ENCODE measurements at regions not wholly inside any gene's neighbourhood (a gene's known extent, or its start where the extent isn't known, plus 50 kb on each side); places are given as distances from the start of the nearest gene placed in this dataset.

- DNase-seq (ENCODE audit: low read depth), result no peak
- TF ChIP-seq CTCF (IDR thresholded peaks at IDR 0.05; ENCODE audit: low read depth, low read length) (no peak), MAX (IDR thresholded peaks at IDR 0.05; ENCODE audit: low read depth, low read length) (no peak), POLR2A (IDR thresholded peaks at IDR 0.05; ENCODE audit: extremely low read depth, insufficient read length) (no peak), MYC (IDR thresholded peaks at IDR 0.05; ENCODE audit: low read depth, low read length) (no peak)
These were observed 81.3 kb upstream of the SETBP1 start for GRCh38 chr18:44599412-44599811.

GRCh38 chr18:44601447-44601846, 79.2 kb upstream of the SETBP1 start:
- TF ChIP-seq MAX (IDR thresholded peaks at IDR 0.05; ENCODE audit: low read depth, low read length), result no peak
- no peak for TF ChIP-seq MYC (IDR thresholded peaks at IDR 0.05; ENCODE audit: low read depth, low read length)
- TF ChIP-seq POLR2A (IDR thresholded peaks at IDR 0.05; ENCODE audit: extremely low read depth, insufficient read length), result no peak
- TF ChIP-seq CTCF (IDR thresholded peaks at IDR 0.05; ENCODE audit: low read depth, low read length), result no peak
- no peak for DNase-seq (ENCODE audit: low read depth)
- H3K4me3 ChIP-seq (ENCODE audit: low read depth, low read length), result no peak overlapping the region

More at GRCh38 chr18:44599412-44599811, 81.3 kb upstream of the SETBP1 start:
- H3K4me3 ChIP-seq (ENCODE audit: low read depth, low read length), result no peak overlapping the region

- DNase-seq (ENCODE audit: low read depth), result no peak
- H3K4me3 ChIP-seq (ENCODE audit: low read depth, low read length), result no peak overlapping the region
- TF ChIP-seq MYC (IDR thresholded peaks at IDR 0.05; ENCODE audit: low read depth, low read length) (no peak), MAX (IDR thresholded peaks at IDR 0.05; ENCODE audit: low read depth, low read length) (no peak), POLR2A (IDR thresholded peaks at IDR 0.05; ENCODE audit: extremely low read depth, insufficient read length) (no peak), CTCF (IDR thresholded peaks at IDR 0.05; ENCODE audit: low read depth, low read length) (no peak)
These were observed 78.3 kb upstream of the SETBP1 start for GRCh38 chr18:44602380-44602779.

- TF ChIP-seq MAX (IDR thresholded peaks at IDR 0.05; ENCODE audit: low read depth, low read length) (no peak), CTCF (IDR thresholded peaks at IDR 0.05; ENCODE audit: low read depth, low read length) (no peak), MYC (IDR thresholded peaks at IDR 0.05; ENCODE audit: low read depth, low read length) (no peak), POLR2A (IDR thresholded peaks at IDR 0.05; ENCODE audit: extremely low read depth, insufficient read length) (no peak)
These were observed 77.8 kb upstream of the SETBP1 start for GRCh38 chr18:44602845-44603244.

DNA sequence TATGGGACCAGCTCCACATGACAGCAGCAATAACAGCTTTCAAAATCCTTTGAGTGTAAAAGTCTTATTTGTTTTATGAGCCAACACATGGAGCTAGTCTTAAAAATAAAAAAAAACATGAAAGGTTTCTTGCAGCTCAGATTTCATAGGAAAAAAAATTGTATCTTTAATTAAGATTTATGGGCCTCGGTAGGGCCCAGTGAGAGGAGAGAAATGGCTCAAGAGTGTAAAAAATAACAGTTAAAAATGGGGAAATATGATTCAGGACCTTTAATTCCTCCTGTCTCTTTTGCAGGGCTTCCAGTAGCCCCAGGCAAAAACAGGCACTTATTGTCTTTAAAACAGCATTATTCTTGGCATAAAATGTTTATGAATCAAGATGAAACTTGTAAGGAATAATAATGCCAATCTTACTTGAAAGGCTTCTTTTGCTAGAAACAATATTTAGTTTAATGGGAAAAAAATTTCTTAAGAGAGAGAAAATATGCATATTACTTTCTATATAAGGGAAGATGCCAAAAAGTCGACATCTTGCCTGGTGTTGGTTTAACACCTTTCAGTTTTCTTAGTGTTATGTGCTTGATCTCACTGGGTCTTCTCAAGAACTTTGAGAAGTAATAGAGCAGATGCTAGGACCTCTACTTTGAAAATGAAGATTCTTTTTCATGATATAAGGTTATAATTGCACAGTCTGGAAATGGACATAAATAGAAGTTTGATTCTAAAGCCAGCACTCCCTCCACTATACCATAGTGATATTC, 71.3 kb upstream of the SETBP1 start:
- DNase-seq (ENCODE audit: low read depth), result no peak
- TF ChIP-seq CTCF (IDR thresholded peaks at IDR 0.05; ENCODE audit: low read depth, low read length) (no peak), MYC (IDR thresholded peaks at IDR 0.05; ENCODE audit: low read depth, low read length) (no peak), POLR2A (IDR thresholded peaks at IDR 0.05; ENCODE audit: extremely low read depth, insufficient read length) (no peak), MAX (IDR thresholded peaks at IDR 0.05; ENCODE audit: low read depth, low read length) (no peak)
- H3K4me3 ChIP-seq (ENCODE audit: low read depth, low read length), result no peak overlapping the region

More at GRCh38 chr18:44602845-44603244, 77.8 kb upstream of the SETBP1 start:
- DNase-seq (ENCODE audit: low read depth), result no peak
- H3K4me3 ChIP-seq (ENCODE audit: low read depth, low read length), result no peak overlapping the region
